COLO668 (cell line): ENCODE measurements at regions not wholly inside any gene's neighbourhood (a gene's known extent, or its start where the extent isn't known, plus 50 kb on each side); places are given as distances from the start of the nearest gene placed in this dataset.
"Not testable (repeated sequence)": the region's sequence is repeated elsewhere in the genome, so short reads cannot be mapped to it uniquely, and the experiment has no call there.

ENCODE experiments used
- DNase-seq: peaks from one replicate; lab custom pipeline; 2025; ENCODE audit not compliant: unreplicated experiment; lab: John Stamatoyannopoulos, UW

- DNase-seq, result no peak
Observed at GRCh38 chr2:62335612-62336011, 139.7 kb downstream of the B3GNT2 start.

- no peak for DNase-seq
Observed at GRCh38 chr2:62334440-62335058, 138.6 kb downstream of the B3GNT2 start.

GRCh38 chr2:62334009-62334408, 138.1 kb downstream of the B3GNT2 start:
- DNase-seq, result peak; percentile 51

GRCh38 chr2:62330959-62331358, 135.0 kb downstream of the B3GNT2 start:
- no peak for DNase-seq

GRCh38 chr2:62329797-62330196, 133.9 kb downstream of the B3GNT2 start:
- no peak for DNase-seq

- no peak for DNase-seq
Observed at GRCh38 chr2:62326735-62327134, 130.8 kb downstream of the B3GNT2 start.

- no peak for DNase-seq
Observed at GRCh38 chr2:62325398-62325797, 129.5 kb downstream of the B3GNT2 start.

GRCh38 chr2:62321380-62322289, 125.7 kb downstream of the B3GNT2 start:
- DNase-seq, result no peak

GRCh38 chr2:62320657-62321357, 124.9 kb downstream of the B3GNT2 start:
- DNase-seq, result no peak

- DNase-seq, result not testable (repeated sequence)
Observed at GRCh38 chr2:62320137-62320536, 124.2 kb downstream of the B3GNT2 start.

- no peak for DNase-seq
Observed at GRCh38 chr2:62319070-62319469, 123.2 kb downstream of the B3GNT2 start.

- no peak for DNase-seq
Observed at GRCh38 chr2:62315476-62315875, 119.6 kb downstream of the B3GNT2 start.

GRCh38 chr2:62314291-62314690, 118.4 kb downstream of the B3GNT2 start:
- no peak for DNase-seq

- DNase-seq, result no peak
Observed at GRCh38 chr2:62313449-62314227, 117.7 kb downstream of the B3GNT2 start.

GRCh38 chr2:62309465-62310091, 113.7 kb downstream of the B3GNT2 start:
- no peak for DNase-seq

- no peak for DNase-seq
Observed at GRCh38 chr2:62309081-62309464, 113.2 kb downstream of the B3GNT2 start.

- DNase-seq, result no peak
Observed at GRCh38 chr2:62307469-62308389, 111.8 kb downstream of the B3GNT2 start.

- peak; percentile 76 for DNase-seq
Observed at GRCh38 chr2:62306751-62307468, 111.0 kb downstream of the B3GNT2 start.
